CD4-positive, alpha-beta T cell treated with Interleukin-10 for 1 hour (primary cell): ENCODE measurements at regions not wholly inside any gene's neighbourhood (a gene's known extent, or its start where the extent isn't known, plus 50 kb on each side); places are given as distances from the start of the nearest gene placed in this dataset.
"Not testable (repeated sequence)": the region's sequence is repeated elsewhere in the genome, so short reads cannot be mapped to it uniquely, and the experiment has no call there.

ENCODE experiments used
- DNase-seq: peaks from one replicate; pipeline ENCODE4 v3.0.0-alpha.2; 2020

GRCh38 chr10:6977398-6978186 is 397.5 kb upstream of the PRKCQ start:
- DNase-seq = no peak

DNA sequence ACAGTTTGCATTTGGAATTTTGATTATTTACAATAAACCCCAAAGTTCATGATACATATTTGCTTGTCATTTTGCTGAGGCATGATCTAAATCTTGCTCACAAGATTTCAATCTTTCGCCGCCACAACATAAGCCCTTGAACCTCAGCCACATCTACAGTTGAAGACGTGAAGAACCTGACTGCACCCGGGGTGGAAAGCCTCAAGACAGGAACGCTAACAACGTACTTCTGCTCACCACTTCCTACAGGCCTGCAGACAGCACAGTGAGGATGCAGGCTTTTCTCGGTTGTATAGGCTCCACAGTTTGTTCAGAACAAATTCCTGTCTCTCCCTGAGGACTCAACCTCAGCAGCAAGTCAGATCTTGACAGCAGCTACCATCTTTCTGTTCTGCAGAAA is 393.8 kb upstream of the PRKCQ start:
- DNase-seq = peak; percentile 25

- no peak for DNase-seq
Measured at GRCh38 chr10:6972226-6972625, 392.1 kb upstream of the PRKCQ start.

DNA sequence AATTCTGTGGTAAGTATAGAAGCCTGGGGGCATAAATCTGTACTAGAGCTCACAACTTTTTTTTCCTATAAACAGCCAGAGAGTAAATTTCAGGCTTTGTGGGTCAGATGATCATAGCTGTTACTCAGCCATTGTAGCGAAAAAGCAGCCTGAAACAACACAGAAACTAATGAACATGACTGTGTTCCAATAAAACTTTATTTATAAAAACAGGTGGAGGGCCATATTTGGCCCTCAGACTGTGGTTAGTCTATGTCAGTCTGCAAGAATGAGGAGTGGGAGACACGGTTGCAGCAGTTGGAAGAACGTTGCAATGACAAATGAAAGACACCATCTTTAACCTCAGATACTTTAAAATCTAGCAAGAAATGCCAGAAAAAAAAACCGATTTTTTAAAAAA is 389.6 kb upstream of the PRKCQ start:
- no peak for DNase-seq

GRCh38 chr10:6964543-6964942 is 384.5 kb upstream of the PRKCQ start:
- DNase-seq = no peak

DNA sequence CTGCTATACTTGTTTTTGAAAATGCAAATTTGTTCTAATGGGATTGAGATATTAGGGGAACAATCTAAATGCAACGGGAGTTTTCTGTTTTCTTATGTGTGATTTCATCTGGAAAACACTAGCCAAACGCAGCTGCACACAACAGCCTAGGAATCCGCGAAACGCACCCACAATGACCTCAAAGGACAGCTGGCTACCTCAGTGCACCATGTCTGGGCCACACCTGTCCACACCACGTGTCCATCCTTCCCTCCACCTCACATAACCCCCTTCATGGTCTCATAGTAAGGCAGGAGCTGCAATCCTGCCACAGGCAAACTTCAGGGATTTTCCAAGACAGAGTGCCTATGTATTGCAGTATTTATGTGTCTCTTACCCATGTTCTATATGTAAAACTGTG is 382.5 kb upstream of the PRKCQ start:
- no peak for DNase-seq

GRCh38 chr10:6958711-6959110 is 378.6 kb upstream of the PRKCQ start:
- peak; percentile 26 for DNase-seq

DNA sequence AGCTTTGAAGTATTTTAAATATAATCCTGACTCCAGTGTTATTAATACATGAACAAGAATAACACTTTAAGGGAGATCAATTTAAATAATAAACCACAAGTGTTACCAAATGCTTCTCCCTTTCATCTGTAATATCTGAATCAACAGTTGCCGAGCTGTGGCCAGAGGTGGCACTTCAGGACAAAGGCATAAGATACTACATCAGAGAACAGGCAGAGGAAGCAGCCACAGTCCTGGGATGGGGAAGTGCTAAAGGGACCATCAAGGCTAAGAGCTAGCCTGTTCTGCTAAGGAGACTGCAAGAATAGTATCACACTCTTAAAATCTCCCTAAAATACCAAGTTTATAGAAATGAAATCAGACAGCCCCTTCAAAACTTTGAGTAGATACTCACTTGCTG is 378.2 kb upstream of the PRKCQ start:
- DNase-seq = peak; percentile 12

DNA sequence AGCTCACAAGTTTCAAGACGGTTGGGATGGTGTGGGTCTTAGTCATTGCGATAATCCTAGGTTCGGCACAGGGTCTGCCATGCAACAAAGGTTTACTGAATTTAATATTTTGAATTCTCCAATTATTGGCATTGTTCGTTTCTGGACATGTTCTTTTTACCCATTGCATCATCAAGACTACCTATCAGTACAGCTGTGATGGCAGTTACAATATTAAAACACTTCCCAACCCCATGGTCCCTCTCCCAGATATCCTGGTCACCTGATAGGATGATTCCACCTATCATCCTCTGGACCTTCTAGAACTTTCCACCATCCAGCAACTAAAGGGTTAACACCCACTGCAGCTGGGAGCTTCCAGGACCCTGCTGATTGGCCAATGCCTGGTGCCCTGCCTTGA is 377.8 kb upstream of the PRKCQ start:
- no peak for DNase-seq

GRCh38 chr10:6956562-6956961 is 376.5 kb upstream of the PRKCQ start:
- DNase-seq = no peak

- no peak for DNase-seq
Measured at GRCh38 chr10:6953271-6953801, 373.3 kb upstream of the PRKCQ start.

- DNase-seq = no peak
Measured at GRCh38 chr10:6951732-6952131, 371.7 kb upstream of the PRKCQ start.

GRCh38 chr10:6950133-6950532 is 370.1 kb upstream of the PRKCQ start:
- no peak for DNase-seq

DNA sequence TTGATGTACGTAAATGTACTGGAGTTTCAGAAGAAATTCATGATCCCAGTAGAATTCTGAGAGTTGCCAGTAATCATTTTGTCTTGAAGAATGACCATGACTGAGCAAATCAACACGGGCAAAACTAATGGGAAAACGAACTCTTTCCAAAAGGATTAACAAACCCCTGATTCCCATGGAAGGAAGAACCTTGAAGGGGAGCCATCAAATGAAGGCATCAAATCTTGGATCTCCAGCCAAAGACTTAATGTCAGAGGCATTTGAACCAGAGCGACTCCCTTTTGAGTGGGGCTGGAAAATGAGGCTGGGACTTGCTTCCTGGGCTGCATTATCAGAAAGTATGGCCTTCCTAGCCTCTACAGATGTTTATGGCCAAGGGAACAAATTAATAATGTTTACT is 364.4 kb upstream of the PRKCQ start:
- no peak for DNase-seq

- no peak for DNase-seq
Measured at GRCh38 chr10:6938384-6938783, 358.3 kb upstream of the PRKCQ start.

GRCh38 chr10:6936931-6937330 is 356.9 kb upstream of the PRKCQ start:
- DNase-seq = no peak

GRCh38 chr10:6929148-6929830 is 349.2 kb upstream of the PRKCQ start:
- peak; percentile 30 for DNase-seq

- peak; percentile 47 for DNase-seq
Measured at GRCh38 chr10:6928586-6928985, 348.5 kb upstream of the PRKCQ start.

GRCh38 chr10:6926971-6927370 is 346.9 kb upstream of the PRKCQ start:
- DNase-seq = no peak

DNA sequence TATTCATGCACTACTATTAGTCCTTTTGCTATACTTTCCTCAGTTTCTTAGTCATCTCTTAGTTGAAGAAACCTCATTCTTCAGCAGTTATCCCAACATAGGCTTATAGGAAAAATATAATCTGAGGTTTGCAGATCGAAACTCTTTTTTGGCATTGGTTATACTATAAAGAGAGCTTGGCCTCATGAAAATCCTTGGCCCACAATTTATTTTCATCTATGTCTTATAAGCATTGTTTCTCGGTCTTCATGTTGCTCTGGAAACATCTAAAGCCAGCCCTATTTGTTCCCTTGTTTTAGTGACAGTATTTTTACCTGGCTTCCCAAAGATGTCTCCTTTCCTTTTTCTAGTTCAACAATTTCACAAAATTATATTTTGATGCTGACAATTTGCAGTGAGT is 345.1 kb upstream of the PRKCQ start:
- DNase-seq = no peak

DNA sequence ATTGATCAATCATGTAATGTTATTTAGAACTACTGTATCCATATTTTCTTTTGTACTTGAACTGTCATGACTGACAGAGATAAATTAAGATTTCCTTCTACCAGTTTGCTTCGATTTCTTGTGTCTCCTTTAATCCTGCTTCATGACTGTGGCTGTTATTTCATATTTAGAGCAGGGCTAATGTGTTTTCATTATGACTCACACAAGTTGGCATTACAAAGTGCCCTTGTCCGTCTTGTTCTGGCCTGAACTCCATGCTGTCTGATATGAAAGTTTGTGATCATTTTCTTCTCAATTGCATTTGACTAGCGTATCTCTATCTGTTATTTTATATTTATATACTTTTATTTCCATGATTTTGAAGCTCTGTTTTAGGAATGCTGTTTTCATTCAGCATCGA is 344.1 kb upstream of the PRKCQ start:
- no peak for DNase-seq

DNA sequence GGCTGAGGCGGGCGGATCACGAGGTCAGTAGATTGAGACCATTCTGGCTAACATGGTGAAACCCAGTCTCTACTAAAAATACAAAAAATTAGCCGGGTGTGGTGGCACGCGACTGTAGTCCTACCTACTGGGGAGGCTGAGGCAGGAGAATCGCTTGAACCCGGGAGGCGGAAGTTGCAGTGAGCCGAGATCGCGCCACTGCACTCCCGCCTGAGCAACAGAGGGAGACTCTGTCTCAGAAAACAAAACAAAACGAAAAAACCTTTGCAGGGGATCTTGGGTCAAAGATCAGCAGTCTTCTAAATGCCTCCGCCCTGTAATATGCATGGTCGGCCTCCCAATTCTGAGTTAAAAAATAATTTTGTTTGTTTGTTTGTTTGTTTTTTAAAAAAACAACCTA is 340.9 kb upstream of the PRKCQ start:
- not testable (repeated sequence) for DNase-seq

- peak; percentile 80 for DNase-seq
Measured at GRCh38 chr10:6920072-6921019, 340.3 kb upstream of the PRKCQ start.
